IPS-18a (cell line): ENCODE measurements at regions not wholly inside any gene's neighbourhood (a gene's known extent, or its start where the extent isn't known, plus 50 kb on each side); places are given as distances from the start of the nearest gene placed in this dataset.

Source experiments
- H3K27ac ChIP-seq: one replicate; pipeline ENCODE4 v1.5.1; 2013; ENCODE audit warnings: low read length
- H3K27me3 ChIP-seq: one replicate; pipeline ENCODE4 v1.6.1; 2013; ENCODE audit warnings: mild to moderate bottlenecking, low read length; ENCODE audit not compliant: control insufficient read depth, insufficient read depth
- H3K36me3 ChIP-seq: one replicate; pipeline ENCODE4 v1.6.1; 2013; ENCODE audit warnings: low read depth, low read length; ENCODE audit not compliant: control insufficient read depth
- H3K4me1 ChIP-seq: one replicate; pipeline ENCODE4 v1.6.1; 2013; ENCODE audit warnings: low read depth, low read length; ENCODE audit not compliant: control insufficient read depth
- H3K4me3 ChIP-seq: one replicate; pipeline ENCODE4 v1.5.1; 2013; ENCODE audit warnings: low read length
- H3K9ac ChIP-seq: one replicate; pipeline ENCODE4 v1.6.1; 2013; ENCODE audit warnings: mild to moderate bottlenecking, low read length, moderate library complexity
- H3K9me3 ChIP-seq: one replicate; pipeline ENCODE4 v1.6.1; 2013; ENCODE audit warnings: low read depth, low read length; ENCODE audit not compliant: control insufficient read depth

DNA sequence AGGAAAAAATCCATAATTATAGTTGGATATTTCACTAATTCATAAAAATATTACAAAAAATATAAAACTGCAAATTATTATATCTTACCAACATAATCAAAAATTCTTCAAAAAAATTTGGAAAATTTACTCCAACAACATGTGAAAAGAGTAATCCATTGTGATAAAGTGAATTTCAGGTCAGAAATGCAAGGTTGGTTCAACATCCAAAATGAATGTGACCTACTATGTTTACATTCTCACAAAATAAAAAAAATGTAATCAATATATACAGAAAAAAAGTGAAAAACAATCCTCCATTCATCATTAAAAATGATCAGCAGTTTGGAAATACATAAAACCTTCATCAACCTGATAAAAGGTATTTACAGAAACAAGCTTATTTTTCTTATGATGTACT, 1252.2 kb downstream of the JRKL start:
- Histone ChIP-seq H3K4me1 (peaks cover 19% of the 10 kb centered on the region), H3K9me3 (peaks cover 2% of the 10 kb centered on the region)

DNA sequence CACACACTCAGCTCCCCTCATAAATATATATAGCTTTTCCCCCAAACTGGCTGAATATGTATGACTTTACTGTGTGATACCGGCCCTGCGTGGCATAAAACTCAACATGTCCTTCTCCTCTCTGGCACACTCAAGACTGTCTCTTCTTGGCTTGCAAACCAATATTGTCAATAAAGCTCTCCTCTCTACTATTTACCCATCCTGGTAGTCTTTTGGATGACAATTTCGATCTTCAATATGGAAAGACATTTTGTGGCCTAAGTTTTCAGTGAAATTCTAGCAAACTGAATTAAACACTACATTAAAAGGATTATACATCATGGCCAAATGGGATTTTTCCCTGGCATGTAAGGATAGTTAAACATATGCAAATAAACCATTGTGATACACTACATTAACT, 1255.9 kb downstream of the JRKL start:
- Histone ChIP-seq H3K4me3 (no peak overlapping the region), H3K27ac (no peak overlapping the region), H3K36me3 (no peaks in the 10 kb centered on the region), H3K9me3 (peaks cover 2% of the 10 kb centered on the region), H3K9ac (no peak overlapping the region), H3K4me1 (no peaks in the 10 kb centered on the region), H3K27me3 (no peaks in the 10 kb centered on the region)

More for the DNA sequence above, 1252.2 kb downstream of the JRKL start:
- no peak overlapping the region for H3K27ac ChIP-seq
- no peak overlapping the region for H3K9ac ChIP-seq
- H3K4me3 ChIP-seq = no peak overlapping the region
- no peaks in the 10 kb centered on the region for H3K36me3 ChIP-seq
- no peaks in the 10 kb centered on the region for H3K27me3 ChIP-seq

DNA sequence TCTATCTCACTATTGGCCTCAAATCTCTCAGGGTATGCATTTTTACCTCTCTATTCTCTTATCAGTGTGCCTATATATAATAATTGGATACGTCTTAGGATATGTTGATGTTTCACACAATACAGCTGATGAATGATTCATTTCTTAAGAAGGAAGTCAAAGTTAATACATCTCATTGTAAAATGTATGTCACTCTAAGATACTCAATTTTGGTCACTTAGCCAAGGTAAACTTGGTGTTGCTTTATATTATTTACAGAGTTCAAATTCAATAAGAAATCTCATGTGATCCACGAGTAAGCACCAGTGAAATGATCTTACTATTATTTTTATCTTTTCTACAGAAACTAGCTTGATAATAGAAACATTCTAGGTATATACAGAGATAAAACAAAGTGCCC, 1266.5 kb downstream of the JRKL start:
- H3K9me3 ChIP-seq = no peaks in the 10 kb centered on the region
- no peak overlapping the region for H3K4me3 ChIP-seq
- no peaks in the 10 kb centered on the region for H3K4me1 ChIP-seq
- H3K27me3 ChIP-seq = no peaks in the 10 kb centered on the region
- no peaks in the 10 kb centered on the region for H3K36me3 ChIP-seq
- no peak overlapping the region for H3K9ac ChIP-seq
- H3K27ac ChIP-seq = no peak overlapping the region

DNA sequence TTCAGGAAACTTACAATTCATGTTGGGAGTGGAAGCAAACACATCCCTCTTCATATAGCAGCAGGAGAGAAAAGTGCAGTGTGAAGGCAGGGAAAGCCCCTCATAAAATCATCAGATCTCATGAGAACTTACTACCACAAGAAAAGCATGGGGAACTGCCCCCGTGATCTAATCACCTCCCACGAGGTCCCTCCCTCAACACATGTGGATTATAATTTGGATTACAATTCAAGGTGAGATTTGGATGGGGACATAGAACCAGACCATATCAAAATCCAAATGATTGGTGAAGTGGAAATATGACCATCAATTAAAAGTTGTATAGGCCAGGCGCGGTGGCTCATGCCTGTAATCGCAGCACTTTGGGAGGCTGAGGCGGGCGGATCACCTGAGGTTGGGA, 1268.0 kb downstream of the JRKL start:
- Histone ChIP-seq H3K27me3 (no peaks in the 10 kb centered on the region), H3K9me3 (no peaks in the 10 kb centered on the region), H3K4me3 (no peak overlapping the region), H3K9ac (no peak overlapping the region), H3K27ac (no peak overlapping the region), H3K36me3 (no peaks in the 10 kb centered on the region), H3K4me1 (no peaks in the 10 kb centered on the region)

DNA sequence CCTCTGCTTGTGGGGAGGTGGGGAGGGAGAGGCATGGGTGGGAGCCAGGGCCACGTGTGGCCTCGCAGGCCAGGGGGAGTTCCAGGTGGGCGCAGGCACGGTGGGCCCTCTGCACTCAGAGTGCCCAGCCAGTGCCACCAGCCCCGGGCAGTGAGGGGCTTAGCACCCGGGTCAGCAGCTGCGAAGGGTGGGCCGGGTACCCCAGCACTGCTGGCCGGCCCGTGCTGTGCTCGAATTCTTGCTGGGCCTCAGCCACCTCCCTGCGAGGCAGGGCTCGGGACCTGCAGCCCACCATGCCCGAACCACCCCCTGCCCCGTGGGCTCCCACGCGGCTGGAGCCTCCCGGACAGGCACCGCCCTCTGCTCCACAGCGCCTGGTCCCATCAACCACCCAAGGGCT, 1277.2 kb downstream of the JRKL start:
- Histone ChIP-seq H3K9me3 (no peaks in the 10 kb centered on the region), H3K36me3 (no peaks in the 10 kb centered on the region), H3K4me3 (no peak overlapping the region), H3K9ac (no peak overlapping the region), H3K4me1 (peaks cover 9% of the 10 kb centered on the region), H3K27ac (no peak overlapping the region), H3K27me3 (no peaks in the 10 kb centered on the region)

DNA sequence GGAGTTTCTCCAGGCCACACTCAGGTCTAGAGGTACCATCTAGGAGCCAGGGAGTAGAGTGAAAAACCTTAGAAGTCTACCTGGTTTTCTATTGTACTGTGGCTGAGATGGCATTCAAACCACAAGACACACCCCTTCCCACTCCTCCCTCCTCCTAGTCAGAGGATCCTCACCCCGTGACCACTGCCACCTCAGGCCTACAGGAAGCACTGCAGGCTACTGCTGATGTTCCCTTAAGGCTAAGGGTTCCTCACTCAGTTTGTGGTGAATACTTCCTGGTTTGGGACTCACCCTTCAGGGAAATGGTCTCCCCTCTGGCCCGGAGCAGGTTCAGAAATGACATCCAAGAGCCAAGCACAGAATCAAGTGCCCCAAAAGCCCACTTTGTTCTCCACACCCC, 1293.9 kb downstream of the JRKL start:
- no peak overlapping the region for H3K27ac ChIP-seq
- no peak overlapping the region for H3K4me3 ChIP-seq
- no peaks in the 10 kb centered on the region for H3K27me3 ChIP-seq
- peaks cover 13% of the 10 kb centered on the region for H3K4me1 ChIP-seq
- H3K9ac ChIP-seq = no peak overlapping the region
- H3K9me3 ChIP-seq = peaks cover under 1% of the 10 kb centered on the region
- H3K36me3 ChIP-seq = no peaks in the 10 kb centered on the region

DNA sequence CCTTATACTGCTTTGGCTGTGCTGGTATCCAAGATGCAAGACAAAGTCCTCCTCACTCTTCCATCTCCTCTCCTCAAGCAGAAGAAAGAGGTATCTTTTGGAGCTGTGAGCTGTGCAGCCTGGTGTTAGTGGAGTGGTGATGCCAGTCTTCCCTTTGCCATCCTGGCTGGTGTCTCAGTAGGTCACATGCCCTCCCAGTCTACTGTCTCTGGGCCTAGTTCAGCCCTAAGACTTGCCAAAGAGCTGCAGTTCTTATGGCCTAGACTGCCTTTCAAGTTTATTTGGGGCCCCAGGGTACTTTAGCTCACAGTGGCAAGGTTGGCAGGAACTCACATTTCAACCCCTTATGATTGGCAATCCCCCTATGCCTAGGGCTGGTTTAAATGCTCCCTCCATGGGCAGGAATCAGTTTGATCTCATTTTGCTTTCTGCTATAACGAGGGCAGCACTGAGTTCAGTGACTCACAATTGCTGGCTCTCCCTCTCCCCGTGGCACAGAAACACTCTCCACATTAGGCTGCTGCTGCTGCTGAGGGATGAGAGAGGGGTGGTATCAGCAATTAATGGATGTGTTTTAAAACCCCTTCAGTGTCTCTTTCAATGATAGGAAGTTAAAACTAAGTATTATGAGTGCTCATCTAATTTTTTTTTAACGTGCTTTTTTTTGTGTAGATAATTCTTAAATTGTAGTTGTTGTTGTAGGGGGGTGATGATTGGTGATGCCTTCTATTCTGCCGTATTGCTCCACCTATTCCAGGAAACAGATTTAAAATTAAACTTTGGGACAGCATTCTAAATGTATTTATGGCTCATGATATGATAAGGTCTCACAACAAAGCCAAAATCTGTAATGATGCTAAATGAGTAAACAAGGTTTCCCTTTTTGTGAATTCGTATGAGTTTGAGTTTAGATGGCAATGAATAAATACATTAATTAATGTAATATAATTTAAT, 1295.0 kb downstream of the JRKL start:
- no peak overlapping the region for H3K9ac ChIP-seq
- H3K36me3 ChIP-seq = no peaks in the 10 kb centered on the region
- no peaks in the 10 kb centered on the region for H3K9me3 ChIP-seq
- H3K27me3 ChIP-seq = no peaks in the 10 kb centered on the region
- peaks cover 13% of the 10 kb centered on the region for H3K4me1 ChIP-seq
- H3K27ac ChIP-seq = no peak overlapping the region
- no peak overlapping the region for H3K4me3 ChIP-seq

DNA sequence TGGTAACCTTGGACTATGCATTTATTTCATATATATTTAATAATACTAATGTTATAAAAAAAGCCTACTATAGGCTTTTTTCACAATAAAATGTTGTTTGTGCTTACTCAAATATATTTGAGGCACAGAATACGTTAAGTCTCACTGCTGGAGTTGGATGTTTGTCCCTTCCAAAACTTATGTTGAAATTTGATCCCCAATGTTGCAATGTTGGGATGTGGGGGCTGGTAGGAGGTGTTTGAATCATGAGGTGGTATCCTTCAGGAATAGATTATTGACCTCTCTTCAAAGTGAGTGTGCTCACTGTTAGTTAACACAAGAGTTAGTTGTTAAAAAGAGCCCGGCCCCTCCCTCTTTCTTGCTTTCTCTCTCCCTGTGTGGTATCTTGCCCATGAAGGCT, 1295.9 kb downstream of the JRKL start:
- no peak overlapping the region for H3K9ac ChIP-seq
- no peaks in the 10 kb centered on the region for H3K27me3 ChIP-seq

DNA sequence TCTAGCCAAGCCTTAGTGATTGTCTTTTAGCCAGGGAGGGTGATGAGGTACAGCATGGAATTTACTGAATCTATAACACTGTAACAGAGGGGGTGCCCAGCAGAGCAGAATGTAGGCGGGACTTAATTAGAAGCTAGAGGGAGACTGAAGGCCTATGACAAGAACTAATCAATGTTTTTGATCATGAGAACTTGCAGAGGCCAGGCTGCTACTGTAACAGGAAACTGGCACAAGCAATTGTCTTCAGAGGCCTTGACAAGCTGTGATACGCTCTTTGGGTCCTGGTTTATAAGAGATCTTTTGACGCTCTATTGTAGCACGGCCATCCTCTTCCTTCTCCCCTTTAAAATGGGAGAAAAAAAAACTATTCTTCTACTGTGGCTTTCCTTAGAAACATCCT, 1297.3 kb downstream of the JRKL start:
- Histone ChIP-seq H3K36me3 (no peaks in the 10 kb centered on the region), H3K9me3 (no peaks in the 10 kb centered on the region), H3K4me3 (no peak overlapping the region), H3K27ac (no peak overlapping the region), H3K4me1 (peaks cover 13% of the 10 kb centered on the region), H3K27me3 (no peaks in the 10 kb centered on the region), H3K9ac (no peak overlapping the region)

More for the DNA sequence above, 1295.9 kb downstream of the JRKL start:
- H3K9me3 ChIP-seq = no peaks in the 10 kb centered on the region
- no peaks in the 10 kb centered on the region for H3K36me3 ChIP-seq
- H3K4me1 ChIP-seq = peaks cover 13% of the 10 kb centered on the region
- H3K4me3 ChIP-seq = no peak overlapping the region
- H3K27ac ChIP-seq = no peak overlapping the region

DNA sequence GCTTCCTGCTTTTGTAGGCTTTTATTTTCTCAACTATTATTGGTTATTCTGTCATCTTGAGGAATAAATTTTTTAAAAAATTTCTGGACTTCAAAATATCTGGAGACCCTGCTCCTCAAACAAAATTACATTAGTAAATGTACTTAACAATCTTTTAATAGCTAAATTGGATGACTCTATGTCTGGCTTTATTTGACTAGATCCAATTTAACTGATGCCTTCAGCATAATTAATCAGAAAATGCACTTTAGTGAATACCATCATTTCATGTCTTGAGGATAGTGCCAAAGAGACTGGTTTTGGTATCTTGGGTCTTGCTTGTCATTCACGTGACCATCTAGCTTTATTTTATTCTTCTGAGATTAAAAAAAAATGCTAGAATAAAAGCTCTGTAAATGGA, 1301.2 kb downstream of the JRKL start:
- Histone ChIP-seq H3K27ac (no peak overlapping the region), H3K4me1 (peaks cover 8% of the 10 kb centered on the region), H3K9ac (no peak overlapping the region)

DNA sequence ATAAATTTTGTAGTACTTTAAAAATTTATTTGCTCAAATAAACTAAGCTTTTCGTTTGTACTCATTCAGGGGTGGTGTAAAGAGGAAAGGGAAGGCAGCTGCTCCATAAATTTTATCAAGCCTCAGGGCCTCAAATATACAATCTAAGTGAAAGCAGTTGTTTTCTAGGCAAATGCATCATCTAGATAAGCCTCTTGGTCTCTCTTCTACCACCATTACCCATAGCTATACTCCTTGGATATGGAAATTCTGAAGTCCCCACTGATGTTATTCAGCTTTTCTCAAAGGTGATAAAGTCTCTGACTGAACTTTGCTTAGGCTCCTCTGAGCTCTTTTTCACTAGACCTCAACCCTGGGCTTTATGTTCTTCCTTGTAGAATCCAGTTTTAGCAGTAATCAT, 1313.1 kb downstream of the JRKL start:
- H3K9me3 ChIP-seq = no peaks in the 10 kb centered on the region
- H3K27ac ChIP-seq = no peak overlapping the region
- no peaks in the 10 kb centered on the region for H3K4me1 ChIP-seq
- no peaks in the 10 kb centered on the region for H3K27me3 ChIP-seq
- H3K4me3 ChIP-seq = no peak overlapping the region
- no peaks in the 10 kb centered on the region for H3K36me3 ChIP-seq
- H3K9ac ChIP-seq = no peak overlapping the region

More for the DNA sequence above, 1301.2 kb downstream of the JRKL start:
- H3K9me3 ChIP-seq = no peaks in the 10 kb centered on the region
- no peaks in the 10 kb centered on the region for H3K27me3 ChIP-seq
- H3K4me3 ChIP-seq = no peak overlapping the region
- no peaks in the 10 kb centered on the region for H3K36me3 ChIP-seq

DNA sequence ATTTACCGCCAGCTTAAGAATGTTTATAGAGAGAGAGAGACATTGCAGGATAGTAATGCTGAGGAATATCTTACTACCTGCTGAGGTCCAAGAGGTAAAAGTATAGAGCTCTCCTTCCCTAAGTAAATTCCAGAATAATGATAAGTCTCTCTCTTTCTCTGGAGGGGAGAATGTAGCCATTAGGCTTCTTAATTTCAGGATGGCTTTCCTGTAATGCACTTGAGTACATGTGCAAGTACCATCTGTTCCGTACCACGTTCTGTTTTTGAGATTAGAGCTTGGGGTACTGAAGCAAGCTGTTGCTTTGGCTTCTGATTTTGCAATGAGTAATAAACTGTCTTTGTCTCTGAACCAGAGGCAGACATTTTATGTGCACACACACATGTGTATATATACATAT, 1314.0 kb downstream of the JRKL start:
- Histone ChIP-seq H3K4me1 (no peaks in the 10 kb centered on the region), H3K9me3 (no peaks in the 10 kb centered on the region), H3K4me3 (no peak overlapping the region), H3K9ac (no peak overlapping the region), H3K27me3 (no peaks in the 10 kb centered on the region), H3K36me3 (no peaks in the 10 kb centered on the region), H3K27ac (no peak overlapping the region)
